Fibroblast of pulmonary artery (primary cell): ENCODE measurements at regions not wholly inside any gene's neighbourhood (a gene's known extent, or its start where the extent isn't known, plus 50 kb on each side); places are given as distances from the start of the nearest gene placed in this dataset.
A peak's percentile ranks its signal among the peaks of the same experiment; 100 is the strongest.

Experiments
- DNase-seq: peaks from one replicate; pipeline ENCODE4 v3.0.0-alpha.2; 2010; ENCODE audit warnings: low read depth
- H3K4me3 ChIP-seq: replicated peaks from 2 replicates; pipeline ENCODE4 v1.5.1; 2011; ENCODE audit warnings: low read depth, mild to moderate bottlenecking, control low read depth, low read length, moderate library complexity
- CTCF ChIP-seq: IDR thresholded peaks from 2 replicates; pipeline ENCODE4 v1.5.1; 2011; ENCODE audit warnings: mild to moderate bottlenecking, control low read depth, low read length, inconsistent platforms; ENCODE audit errors: missing control alignments

- H3K4me3 ChIP-seq = no peak overlapping the region
- no peak for TF ChIP-seq CTCF
- DNase-seq = peak; percentile 14
Measured at GRCh38 chr2:66717218-66717905, 282.4 kb downstream of the MEIS1 start.

GRCh38 chr2:66717973-66718372 lies 283.0 kb downstream of the MEIS1 start:
- no peak overlapping the region for H3K4me3 ChIP-seq
- TF ChIP-seq CTCF = no peak
- DNase-seq = no peak

- DNase-seq = no peak
- TF ChIP-seq CTCF = no peak
- no peak overlapping the region for H3K4me3 ChIP-seq
Measured at GRCh38 chr2:66721776-66722175, 286.9 kb downstream of the MEIS1 start.

- no peak for DNase-seq
- no peak overlapping the region for H3K4me3 ChIP-seq
- TF ChIP-seq CTCF = no peak
Measured at GRCh38 chr2:66724241-66724640, 289.3 kb downstream of the MEIS1 start.

- peak; percentile 27 for DNase-seq
- H3K4me3 ChIP-seq = no peak overlapping the region
- no peak for TF ChIP-seq CTCF
Measured at GRCh38 chr2:66729416-66730330, 294.7 kb downstream of the MEIS1 start.

GRCh38 chr2:66730441-66730840 lies 295.5 kb downstream of the MEIS1 start:
- no peak for DNase-seq
- TF ChIP-seq CTCF = no peak
- H3K4me3 ChIP-seq = no peak overlapping the region
